OCI-LY1 (cell line): ENCODE measurements at regions not wholly inside any gene's neighbourhood (a gene's known extent, or its start where the extent isn't known, plus 50 kb on each side); places are given as distances from the start of the nearest gene placed in this dataset.

Experiments used
- CTCF ChIP-seq: fragments of 200-600 bp; sonication (generic), shearing (Covaris generic); IDR thresholded peaks from 2 replicates; pipeline ENCODE4 v1.5.1; 2017; ENCODE audit warnings: mild to moderate bottlenecking, antibody characterized with exemption, low read length, moderate library complexity, mixed read lengths
- EZH2 ChIP-seq: fragments of 200-600 bp; sonication (generic), shearing (Covaris generic); IDR thresholded peaks from 2 replicates; pipeline ENCODE4 v1.8.0; 2017; ENCODE audit warnings: borderline replicate concordance, mixed run types, mild to moderate bottlenecking, antibody characterized with exemption, low read length, moderate library complexity, mixed read lengths

GRCh38 chr3:160098261-160098908 is 109.8 kb downstream of the IL12A start:
- TF ChIP-seq CTCF, result no peak
- TF ChIP-seq EZH2, result no peak
